Kidney (tissue), 13 donors: ENCODE measurements at regions not wholly inside any gene's neighbourhood (a gene's known extent, or its start where the extent isn't known, plus 50 kb on each side); places are given as distances from the start of the nearest gene placed in this dataset.
A peak's percentile ranks its signal among the peaks of the same experiment; 100 is the strongest.

Experiments used
- DNase-seq, 5 donors: peaks; one replicate each; pipeline ENCODE4 v3.0.0-alpha.2; 2013 to 2020
- FAIRE-seq: peaks from 2 replicates; lab custom pipeline; 2012; peaks lifted over from hg19 to GRCh38; lab: Jason Lieb, UNC
- H3K27ac ChIP-seq, 2 donors: one replicate each; pipeline ENCODE4 v1.7.0; 2013; ENCODE audit warnings: low read depth in 2 of 2, low read length in 2 of 2, inconsistent platforms in 1 of 2
- H3K27me3 ChIP-seq: one replicate; pipeline ENCODE4 v1.7.1; 2013; ENCODE audit warnings: low read length, inconsistent platforms; ENCODE audit not compliant: control insufficient read depth, insufficient read depth
- H3K36me3 ChIP-seq, 3 donors: one replicate each; pipeline versions ENCODE4 v1.7.0 to v1.7.1; 2013; ENCODE audit warnings: low read length in 3 of 3, control low read depth in 1 of 3, inconsistent platforms in 1 of 3; ENCODE audit not compliant: insufficient read depth in 3 of 3, control insufficient read depth in 2 of 3
- H3K4me1 ChIP-seq, 3 donors: one replicate each; pipeline versions ENCODE4 v1.7.0 to v1.7.1; 2013; ENCODE audit warnings: low read length in 3 of 3, inconsistent platforms in 1 of 3, low read depth in 1 of 3; ENCODE audit not compliant: control insufficient read depth in 2 of 3, insufficient read depth in 2 of 3
- H3K4me3 ChIP-seq, 3 donors: one replicate each; pipeline versions ENCODE4 v1.7.0 to v1.8.1; 2013; ENCODE audit warnings: low read length in 3 of 3, control low read depth in 1 of 3, inconsistent platforms in 1 of 3
- H3K9ac ChIP-seq, 3 donors: one replicate each; pipeline versions ENCODE4 v1.7.0 to v1.7.1; 2013; ENCODE audit warnings: low read length in 3 of 3, control low read depth in 1 of 3, inconsistent platforms in 1 of 3
- H3K9me3 ChIP-seq, 3 donors: one replicate each; pipeline versions ENCODE4 v1.7.0 to v1.7.1; 2013; ENCODE audit warnings: low read length in 3 of 3, control low read depth in 1 of 3, inconsistent platforms in 1 of 3; ENCODE audit not compliant: control insufficient read depth in 2 of 3, insufficient read depth in 1 of 3
- CTCF ChIP-seq: IDR thresholded peaks from 3 replicates; pipeline ENCODE4 v1.5.1; 2012; ENCODE audit warnings: mild to moderate bottlenecking, moderate library complexity, borderline replicate concordance; ENCODE audit not compliant: insufficient read depth; ENCODE audit errors: extremely low read depth
- intact Hi-C: fragments of 100-400 bp; cut with DNase I; formaldehyde crosslinking; loops from one replicate; pipeline ENCODE4 v1.11.1; 2022
- donor health status: control.
- donor health status: control.
- donor health status: control.
- donor health status: control.
- donor health status: control.
- donor health status: DM: yes; HTN: yes; CAD: no.
- donor health status: Normal renal cell carcinoma (clear cell type).

DNA sequence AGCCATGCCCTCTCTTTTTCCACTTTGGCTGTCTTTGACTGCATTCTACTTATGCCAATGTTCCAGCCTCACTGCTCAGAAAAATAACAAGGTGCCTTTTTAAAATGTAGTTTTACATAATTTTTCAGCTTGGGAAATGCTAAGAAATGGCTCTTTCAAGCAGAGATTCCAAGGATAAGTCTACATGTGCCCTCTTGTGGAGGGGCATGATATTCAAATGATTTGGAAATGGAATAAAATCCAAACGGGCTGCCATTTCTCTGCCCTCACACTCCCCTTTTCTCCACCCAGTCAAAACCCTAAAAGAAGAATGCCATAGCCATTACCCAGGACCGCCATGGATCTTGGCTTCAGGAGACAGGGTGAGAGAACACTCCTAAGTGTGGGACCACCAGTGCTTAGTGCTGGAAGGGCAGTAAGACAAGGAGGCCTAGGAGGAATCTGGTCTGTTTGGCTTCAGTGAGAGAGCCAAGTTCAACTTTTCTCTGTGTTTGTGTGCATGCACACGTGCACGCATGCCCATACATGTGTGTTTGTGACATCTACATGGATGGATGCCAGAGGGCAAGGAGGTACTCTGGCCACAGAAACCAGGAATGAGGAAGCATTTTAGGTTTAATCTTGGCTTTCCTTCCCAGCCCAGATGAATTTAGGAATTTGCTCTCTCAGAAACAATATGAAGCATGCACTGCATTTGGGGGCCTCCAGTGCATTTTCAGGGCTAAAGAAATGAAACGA lies 174.0 kb upstream of the SLC14A2 start:
- Histone ChIP-seq H3K27me3 (no peaks in the 10 kb centered on the region), H3K4me1 (no peaks in the 10 kb centered on the region), H3K9ac (no peak overlapping the region), H3K27ac (no peak overlapping the region), H3K36me3 (no peaks in the 10 kb centered on the region), H3K9me3 (no peaks in the 10 kb centered on the region), H3K4me3 (no peak overlapping the region)
- FAIRE-seq (no peak), DNase-seq (no peak)
- TF ChIP-seq CTCF = peak; percentile 3
- intact Hi-C loops = no loop called here

- Histone ChIP-seq H3K27me3 (no peaks in the 10 kb centered on the region), H3K9me3 (no peaks in the 10 kb centered on the region), H3K4me1 (no peaks in the 10 kb centered on the region), H3K4me3 (no peak overlapping the region), H3K36me3 (no peaks in the 10 kb centered on the region), H3K27ac (no peak overlapping the region), H3K9ac (no peak overlapping the region)
- TF ChIP-seq CTCF = no peak
- FAIRE-seq (no peak), DNase-seq (no peak)
- intact Hi-C loops = no loop called here
These were observed 171.2 kb upstream of the SLC14A2 start for GRCh38 chr18:45444040-45444439.

- Histone ChIP-seq H3K36me3 (no peaks in the 10 kb centered on the region), H3K4me1 (peaks cover 0 to 4% (median 0%) of the 10 kb centered on the region in 3 donors), H3K4me3 (no peak overlapping the region), H3K27ac (no peak overlapping the region), H3K9me3 (no peaks in the 10 kb centered on the region), H3K9ac (no peak overlapping the region), H3K27me3 (no peaks in the 10 kb centered on the region)
- intact Hi-C loops = no loop called here
- DNase-seq (no peak), FAIRE-seq (no peak)
- no peak for TF ChIP-seq CTCF
These were observed 167.7 kb upstream of the SLC14A2 start for GRCh38 chr18:45447355-45448265.
